ENCODE measurements at regions not wholly inside any gene's neighbourhood (a gene's known extent, or its start where the extent isn't known, plus 50 kb on each side); places are given as distances from the start of the nearest gene placed in this dataset.
"Not testable (repeated sequence)": the region's sequence is repeated elsewhere in the genome, so short reads cannot be mapped to it uniquely, and the experiment has no call there.

GRCh38 chr6:887583-888235 lies 194.8 kb upstream of the EXOC2 start:
- Histone ChIP-seq H3K36me3 (no peaks in the 10 kb centered on the region), H3K27me3 (ENCODE audit: low read depth) (peaks cover 20% of the 10 kb centered on the region), H3K4me3 (no peak overlapping the region), H3K4me1 (no peaks in the 10 kb centered on the region), H3K9me3 (replicated peaks) (no peaks in the 10 kb centered on the region), H3K27ac (replicated peaks) (no peak overlapping the region)
- no peak for TF ChIP-seq CTCF (IDR thresholded peaks at IDR 0.05; ENCODE audit: borderline replicate concordance)
- DNase-seq = no peak
- intact Hi-C loops (cut with micrococcal nuclease) = no loop called here

- H3K9me3 ChIP-seq (replicated peaks); H3K4me3 ChIP-seq; DNase-seq; intact Hi-C loops (cut with micrococcal nuclease); H3K36me3 ChIP-seq; H3K4me1 ChIP-seq; H3K27ac ChIP-seq (replicated peaks): not testable (repeated sequence)
- H3K27me3 ChIP-seq (ENCODE audit: low read depth) = peaks cover 20% of the 10 kb centered on the region
Measured at GRCh38 chr6:886116-886515, 193.2 kb upstream of the EXOC2 start.

GRCh38 chr6:885051-885590 lies 192.2 kb upstream of the EXOC2 start:
- Histone ChIP-seq H3K27ac (replicated peaks) (no peak overlapping the region), H3K4me1 (no peaks in the 10 kb centered on the region), H3K9me3 (replicated peaks) (no peaks in the 10 kb centered on the region), H3K4me3 (no peak overlapping the region), H3K36me3 (no peaks in the 10 kb centered on the region), H3K27me3 (ENCODE audit: low read depth) (peaks cover 20% of the 10 kb centered on the region)
- DNase-seq = no peak
- TF ChIP-seq CTCF (IDR thresholded peaks at IDR 0.05; ENCODE audit: borderline replicate concordance) = no peak
- intact Hi-C loops (cut with micrococcal nuclease) = no loop called here

- no peak overlapping the region for H3K27ac ChIP-seq (replicated peaks)
- H3K27me3 ChIP-seq (ENCODE audit: low read depth) = peaks cover 20% of the 10 kb centered on the region
- DNase-seq = no peak
- no peaks in the 10 kb centered on the region for H3K4me1 ChIP-seq
- H3K9me3 ChIP-seq (replicated peaks) = no peaks in the 10 kb centered on the region
- TF ChIP-seq CTCF (IDR thresholded peaks at IDR 0.05; ENCODE audit: borderline replicate concordance) = no peak
- intact Hi-C loops (cut with micrococcal nuclease) = no loop called here
- H3K36me3 ChIP-seq = no peaks in the 10 kb centered on the region
- no peak overlapping the region for H3K4me3 ChIP-seq
Measured at GRCh38 chr6:884570-884969, 191.6 kb upstream of the EXOC2 start.

GRCh38 chr6:882084-882598 lies 189.2 kb upstream of the EXOC2 start:
- Histone ChIP-seq H3K36me3 (no peaks in the 10 kb centered on the region), H3K4me3 (no peak overlapping the region), H3K27ac (replicated peaks) (no peak overlapping the region), H3K27me3 (ENCODE audit: low read depth) (peaks cover 24% of the 10 kb centered on the region), H3K4me1 (no peaks in the 10 kb centered on the region), H3K9me3 (replicated peaks) (no peaks in the 10 kb centered on the region)
- no peak for DNase-seq
- no peak for TF ChIP-seq CTCF (IDR thresholded peaks at IDR 0.05; ENCODE audit: borderline replicate concordance)
- intact Hi-C loops (cut with micrococcal nuclease) = no loop called here

- Histone ChIP-seq H3K27ac (replicated peaks) (no peak overlapping the region), H3K9me3 (replicated peaks) (no peaks in the 10 kb centered on the region), H3K27me3 (ENCODE audit: low read depth) (peaks cover 31% of the 10 kb centered on the region), H3K4me3 (no peak overlapping the region), H3K36me3 (no peaks in the 10 kb centered on the region), H3K4me1 (no peaks in the 10 kb centered on the region)
- no peak for DNase-seq
- TF ChIP-seq CTCF (IDR thresholded peaks at IDR 0.05; ENCODE audit: borderline replicate concordance) = no peak
- intact Hi-C loops (cut with micrococcal nuclease) = no loop called here
Measured at GRCh38 chr6:878179-878578, 185.2 kb upstream of the EXOC2 start.

Measured in left ventricle myocardium inferior (tissue), 1 donor.